HG03521 (cell line): ENCODE measurements at regions not wholly inside any gene's neighbourhood (a gene's known extent, or its start where the extent isn't known, plus 50 kb on each side); places are given as distances from the start of the nearest gene placed in this dataset.

ENCODE experiments used
- ATAC-seq: cut with Tn5 transposase; IDR thresholded peaks from one replicate; pipeline ENCODE4 v1.9.1; 2021; ENCODE audit warnings: mild to moderate bottlenecking, moderate library complexity; ENCODE audit not compliant: unreplicated experiment

DNA sequence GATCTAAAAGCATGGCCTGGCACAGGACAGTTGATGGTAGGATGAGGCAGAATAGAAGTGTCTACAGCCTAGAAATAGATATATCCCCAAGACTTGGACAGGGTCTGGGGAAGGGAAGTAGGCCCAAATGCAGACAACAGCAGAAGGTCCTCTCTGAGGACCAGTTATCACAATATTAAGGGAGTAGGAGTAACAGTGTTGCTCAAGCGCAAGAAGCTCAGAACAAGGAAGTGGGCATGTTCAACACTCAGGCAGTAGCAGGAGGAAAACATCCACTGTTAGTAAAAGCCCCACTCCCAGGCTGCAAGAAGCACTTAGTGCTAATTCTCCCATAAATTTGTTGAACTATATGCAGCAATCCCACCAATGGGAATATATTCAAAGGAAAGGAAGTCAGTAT, 314.7 kb downstream of the METTL4 start:
- ATAC-seq: no peak

GRCh38 chr18:2258954-2259353, 312.4 kb downstream of the METTL4 start:
- no peak for ATAC-seq

DNA sequence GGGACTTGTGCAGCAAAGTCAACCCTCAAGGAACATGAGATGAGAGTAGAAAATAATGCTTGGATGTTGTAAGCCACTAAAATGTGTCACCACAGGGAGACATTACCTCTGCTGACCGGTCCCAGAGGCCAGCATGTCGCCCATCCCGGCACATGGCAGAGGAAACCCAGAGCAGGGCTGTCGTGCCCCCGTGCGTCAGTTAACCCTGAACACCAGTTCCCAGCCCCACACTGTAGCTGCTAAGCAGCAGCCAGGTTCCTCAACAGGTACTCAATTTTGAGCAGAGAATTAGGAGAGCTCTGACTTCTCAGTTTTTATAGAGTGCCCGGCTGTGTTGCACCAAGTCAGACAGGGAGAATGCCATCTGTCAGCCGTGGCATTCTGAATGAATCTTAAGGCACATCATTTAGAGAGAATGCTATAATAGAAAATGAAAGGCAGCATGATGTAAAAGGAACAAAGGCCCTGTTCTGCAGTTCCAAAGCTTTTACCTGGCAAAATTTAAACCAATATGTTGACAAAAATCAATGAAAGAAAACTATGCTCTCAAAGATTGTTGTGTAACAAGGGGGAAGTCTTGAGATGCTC, 307.9 kb downstream of the METTL4 start:
- no peak for ATAC-seq

DNA sequence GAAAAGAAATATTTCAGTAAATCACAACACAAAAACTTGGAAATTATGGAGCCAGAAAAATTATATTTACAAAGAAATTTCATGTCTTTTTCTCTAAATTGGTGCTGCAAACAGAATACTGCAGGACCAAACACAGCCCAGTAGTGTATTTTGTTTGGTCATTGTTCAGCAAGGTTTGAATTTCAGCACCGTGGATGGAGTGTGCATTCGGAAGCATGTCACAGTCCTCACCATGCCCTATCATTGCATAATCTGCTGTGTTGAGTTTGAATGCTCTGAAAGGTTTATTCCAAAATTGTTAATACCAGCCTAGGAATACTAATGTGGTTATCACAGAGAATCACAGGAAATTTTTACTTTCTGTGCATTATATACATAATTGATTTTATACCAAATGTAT, 296.7 kb downstream of the METTL4 start:
- ATAC-seq: no peak

GRCh38 chr18:2281086-2281485, 290.2 kb downstream of the METTL4 start:
- ATAC-seq: no peak

- no peak for ATAC-seq
These were observed 289.6 kb downstream of the METTL4 start for GRCh38 chr18:2281523-2282199.

DNA sequence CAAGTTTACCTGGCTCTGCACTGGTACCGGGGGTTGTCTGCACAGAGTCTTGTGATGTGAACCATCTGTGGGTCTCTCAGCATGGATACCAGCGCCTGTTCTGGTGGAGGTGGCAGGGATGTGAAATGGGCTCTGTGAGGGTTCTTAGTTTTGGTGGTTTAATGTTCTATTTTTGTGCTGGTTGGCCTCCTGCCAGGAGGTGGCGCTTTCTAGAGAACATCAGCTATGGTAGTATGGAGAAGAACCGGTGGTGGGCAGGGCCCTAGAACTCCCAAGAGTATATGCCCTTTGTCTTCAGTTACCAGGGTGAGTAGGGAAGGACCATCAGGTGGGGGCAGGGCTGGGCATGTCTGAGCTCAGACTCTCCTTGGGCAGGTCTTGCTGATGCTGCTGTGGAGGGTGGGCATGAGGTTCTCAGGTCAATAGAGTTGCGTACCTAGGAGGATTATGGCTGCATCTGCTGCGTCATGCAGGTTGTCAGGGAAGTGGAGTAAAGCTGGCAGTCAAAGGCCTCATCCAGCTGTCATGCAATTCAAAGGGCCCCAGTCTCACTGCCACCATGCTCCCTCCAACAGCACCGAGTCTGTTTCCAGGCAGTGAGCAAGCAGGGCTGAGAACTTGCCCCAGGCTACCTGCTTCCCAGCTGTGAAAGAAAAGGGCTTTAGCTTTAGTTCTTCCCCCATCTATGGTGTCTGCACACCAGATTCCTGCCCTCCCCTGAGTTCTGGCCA, 278.0 kb downstream of the METTL4 start:
- no peak for ATAC-seq

GRCh38 chr18:2301316-2301715, 270.0 kb downstream of the METTL4 start:
- no peak for ATAC-seq

DNA sequence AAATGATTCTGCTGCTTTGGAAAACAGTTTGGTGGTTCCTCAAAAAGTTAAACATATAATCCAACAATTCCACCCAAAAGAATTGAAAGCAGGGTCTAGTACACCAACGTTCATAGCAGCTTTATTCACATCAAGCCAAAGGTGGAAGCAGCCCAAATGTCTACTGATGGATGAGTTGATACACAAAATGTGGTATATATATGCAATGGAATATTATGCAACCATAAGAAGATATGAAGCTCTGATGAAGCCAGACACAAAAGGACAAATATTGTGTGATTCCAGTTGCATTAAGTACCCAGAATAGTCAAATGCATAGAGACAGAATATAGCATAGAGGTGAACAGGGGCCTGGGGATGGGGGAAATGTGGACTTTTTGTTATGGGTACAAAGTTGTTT, 269.3 kb downstream of the METTL4 start:
- no peak for ATAC-seq

GRCh38 chr18:2302628-2303516, 268.4 kb downstream of the METTL4 start:
- no peak for ATAC-seq

DNA sequence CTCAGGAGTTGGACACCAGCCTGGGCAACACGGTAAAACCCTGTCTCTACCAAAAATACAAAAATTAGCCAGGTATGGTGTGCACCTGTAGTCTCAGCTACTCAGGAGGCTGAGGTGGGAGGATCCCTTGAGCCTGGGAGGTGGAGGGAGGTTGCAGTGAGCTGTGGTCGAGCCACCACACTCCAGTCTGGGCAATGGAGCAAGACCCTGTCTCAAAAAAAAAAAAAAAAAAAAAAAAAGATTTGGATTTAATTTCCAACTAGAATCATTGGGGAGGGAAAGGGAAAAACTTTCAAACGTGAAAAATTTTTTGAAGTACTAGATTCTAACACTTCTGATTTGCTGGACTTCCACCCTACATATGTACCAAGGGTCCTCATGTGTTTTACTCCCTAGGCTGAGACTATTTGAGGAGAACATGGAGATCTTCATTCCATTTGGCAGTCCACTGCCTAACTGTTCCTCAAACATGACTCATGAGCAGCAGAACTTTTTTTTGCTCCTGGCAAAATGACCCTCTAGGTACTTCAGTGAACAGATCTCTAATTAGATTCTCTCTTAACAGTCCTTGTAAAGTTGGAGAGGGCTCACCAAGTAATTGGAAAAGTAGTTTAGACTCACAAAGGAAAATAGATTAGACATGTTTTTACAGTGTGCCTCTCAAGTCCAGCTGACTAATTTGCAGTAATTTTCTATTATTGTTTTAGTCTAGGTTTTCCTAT, 267.6 kb downstream of the METTL4 start:
- ATAC-seq: no peak

- ATAC-seq: no peak
These were observed 266.7 kb downstream of the METTL4 start for GRCh38 chr18:2304378-2305175.

- ATAC-seq: no peak
These were observed 264.7 kb downstream of the METTL4 start for GRCh38 chr18:2306606-2307005.

DNA sequence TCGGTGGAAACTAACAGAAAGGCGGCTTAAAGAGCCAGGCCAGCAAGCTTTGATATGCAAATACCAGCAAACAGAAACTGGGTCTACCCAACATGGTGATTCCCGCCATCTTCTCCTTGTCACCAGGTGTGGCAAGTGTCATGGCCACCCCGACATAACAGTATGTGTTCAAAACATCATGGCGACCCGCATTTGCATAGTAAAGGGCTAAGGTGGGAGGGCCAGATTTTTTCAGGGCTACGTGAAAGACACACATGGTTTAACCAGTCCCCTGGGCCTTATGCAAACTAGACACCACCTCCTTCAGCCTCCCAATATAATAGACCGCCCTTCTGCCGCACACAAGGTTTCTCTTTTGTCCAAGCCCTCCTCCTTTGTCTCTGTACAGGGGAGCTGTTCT, 260.4 kb downstream of the METTL4 start:
- no peak for ATAC-seq

DNA sequence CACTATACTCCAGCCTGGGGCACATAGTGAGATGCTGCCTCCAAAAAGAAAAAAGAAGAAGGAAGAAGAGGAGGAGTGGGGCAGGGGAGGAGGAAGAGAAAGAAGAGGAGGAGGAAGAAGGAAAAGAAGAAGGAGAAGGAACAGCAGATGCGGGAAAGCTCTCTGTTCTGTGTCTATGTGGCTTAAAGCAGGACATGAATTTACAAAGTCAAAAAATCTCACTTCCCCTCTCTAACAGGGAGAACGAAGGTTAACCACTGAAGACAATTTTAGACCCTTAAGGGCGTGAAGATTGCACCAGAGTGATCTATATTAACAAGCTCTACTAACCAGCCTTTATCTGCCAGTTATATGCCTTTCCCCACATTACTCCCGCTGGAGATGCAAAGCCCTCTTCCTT, 258.9 kb downstream of the METTL4 start:
- ATAC-seq: peak; percentile 57

GRCh38 chr18:2313332-2313731, 258.0 kb downstream of the METTL4 start:
- ATAC-seq: no peak

- ATAC-seq: no peak
These were observed 255.1 kb downstream of the METTL4 start for GRCh38 chr18:2316082-2316750.

DNA sequence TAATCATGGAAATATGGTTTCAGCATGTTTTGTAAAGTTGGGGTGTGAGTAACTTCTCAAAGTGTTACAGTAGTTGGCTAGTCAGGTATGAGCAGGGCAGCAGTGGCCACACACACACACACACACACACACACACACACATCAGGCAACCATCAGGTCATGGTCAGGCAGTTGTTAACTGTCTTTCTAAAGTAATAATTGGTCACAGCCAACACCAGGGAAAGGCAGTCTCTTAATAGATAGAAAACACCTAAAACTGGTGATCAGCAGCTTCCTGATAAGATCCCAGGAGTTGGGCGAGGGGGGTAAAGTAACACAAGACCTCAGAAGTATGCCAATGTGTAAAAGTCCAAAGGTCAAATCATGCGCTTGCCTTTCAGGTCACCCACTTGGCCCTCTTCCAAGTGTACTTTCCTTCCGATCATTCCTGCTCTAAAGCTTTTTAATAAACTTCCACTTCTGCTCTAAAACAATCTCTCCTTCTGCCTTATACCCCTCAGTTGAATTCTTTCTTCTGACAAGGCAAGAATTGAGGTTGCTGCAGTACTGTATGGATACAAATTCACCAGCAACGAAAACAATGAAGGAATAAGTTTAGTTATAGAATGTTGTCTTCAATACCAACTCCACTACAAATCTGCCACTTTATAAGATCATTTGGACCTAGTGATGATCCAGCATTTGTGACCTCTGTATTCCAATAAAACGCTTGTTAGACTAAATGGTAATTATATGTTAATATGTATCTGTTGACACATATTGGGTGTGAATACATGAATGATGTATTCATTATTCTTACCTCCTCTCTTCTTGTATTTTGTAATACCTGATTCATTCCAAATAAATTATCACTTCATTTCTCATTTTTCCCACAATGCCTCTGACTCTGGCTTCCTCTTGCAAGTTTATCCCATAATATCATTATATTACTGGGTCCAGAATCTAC, 254.3 kb downstream of the METTL4 start:
- ATAC-seq: no peak
